ENCODE measurements at regions not wholly inside any gene's neighbourhood (a gene's known extent, or its start where the extent isn't known, plus 50 kb on each side); places are given as distances from the start of the nearest gene placed in this dataset.

DNA sequence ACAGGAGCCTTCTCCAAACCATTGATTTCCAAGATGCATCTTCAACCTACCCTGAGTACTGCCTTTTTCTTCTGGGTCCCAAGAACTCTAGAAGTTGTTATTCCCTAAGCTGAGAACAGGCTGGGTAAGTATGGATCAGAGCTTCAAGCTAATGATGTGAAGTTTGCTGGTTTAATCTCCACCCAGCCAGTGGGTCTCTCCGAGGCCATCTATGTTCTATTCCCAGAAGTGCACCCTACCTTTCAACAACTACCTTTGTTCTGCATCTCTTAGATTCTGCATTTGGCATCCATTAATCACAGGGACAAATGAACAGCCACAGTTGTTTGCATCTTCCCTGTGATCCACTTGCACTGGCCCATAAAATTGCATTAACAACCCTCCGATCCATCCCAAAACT lies 246.2 kb downstream of the HIVEP2 start:
- no peak for TF ChIP-seq POLR2A (IDR thresholded peaks at IDR 0.05)
- TF ChIP-seq, protein P1, sequence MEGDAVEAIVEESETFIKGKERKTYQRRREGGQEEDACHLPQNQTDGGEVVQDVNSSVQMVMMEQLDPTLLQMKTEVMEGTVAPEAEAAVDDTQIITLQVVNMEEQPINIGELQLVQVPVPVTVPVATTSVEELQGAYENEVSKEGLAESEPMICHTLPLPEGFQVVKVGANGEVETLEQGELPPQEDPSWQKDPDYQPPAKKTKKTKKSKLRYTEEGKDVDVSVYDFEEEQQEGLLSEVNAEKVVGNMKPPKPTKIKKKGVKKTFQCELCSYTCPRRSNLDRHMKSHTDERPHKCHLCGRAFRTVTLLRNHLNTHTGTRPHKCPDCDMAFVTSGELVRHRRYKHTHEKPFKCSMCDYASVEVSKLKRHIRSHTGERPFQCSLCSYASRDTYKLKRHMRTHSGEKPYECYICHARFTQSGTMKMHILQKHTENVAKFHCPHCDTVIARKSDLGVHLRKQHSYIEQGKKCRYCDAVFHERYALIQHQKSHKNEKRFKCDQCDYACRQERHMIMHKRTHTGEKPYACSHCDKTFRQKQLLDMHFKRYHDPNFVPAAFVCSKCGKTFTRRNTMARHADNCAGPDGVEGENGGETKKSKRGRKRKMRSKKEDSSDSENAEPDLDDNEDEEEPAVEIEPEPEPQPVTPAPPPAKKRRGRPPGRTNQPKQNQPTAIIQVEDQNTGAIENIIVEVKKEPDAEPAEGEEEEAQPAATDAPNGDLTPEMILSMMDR (IDR thresholded peaks at IDR 0.05): no peak
- intact Hi-C loops (cut with DNase I): loop anchor here (10.0 kb wide), 2 partner anchors 326 to 726 kb away; no protein-coding TSS in a partner anchor
- no peak for DNase-seq
- H3K9me3 ChIP-seq: no peaks in the 10 kb centered on the region
- H3K4me1 ChIP-seq: peaks cover 0 to 39% (median 8%) of the 10 kb centered on the region in 3 donors
- H3K36me3 ChIP-seq: no peaks in the 10 kb centered on the region
- no peak overlapping the region for H3K4me3 ChIP-seq
- H3K27ac ChIP-seq: no peak overlapping the region
- 80 to 96% methylated on average over 2 of the region's 2 CpGs for WGBS, 2 donors
- no peaks in the 10 kb centered on the region for H3K27me3 ChIP-seq

DNA sequence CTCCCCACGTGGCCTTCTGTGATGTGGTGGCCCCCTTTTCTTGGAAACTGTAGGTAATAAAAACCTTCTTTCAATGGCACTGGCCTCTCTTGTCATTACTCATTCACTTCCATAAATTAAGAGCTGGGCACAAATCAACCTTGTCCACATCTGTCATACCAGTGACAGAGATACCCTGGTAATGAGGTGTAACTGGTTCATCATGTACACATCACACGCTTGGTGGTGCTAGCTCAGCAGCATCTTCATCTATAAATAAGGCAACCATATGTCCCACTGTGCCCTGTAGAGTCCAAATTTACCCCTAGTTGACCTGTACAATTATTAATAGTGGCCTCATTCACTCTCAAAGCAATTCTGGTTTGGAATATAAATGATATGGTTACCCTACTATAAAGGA lies 245.6 kb downstream of the HIVEP2 start:
- intact Hi-C loops (cut with DNase I): loop anchor here (10.0 kb wide), 2 partner anchors 325 to 725 kb away; no protein-coding TSS in a partner anchor
- no peak overlapping the region for H3K27ac ChIP-seq
- TF ChIP-seq, protein P1 (IDR thresholded peaks at IDR 0.05): no peak
- TF ChIP-seq POLR2A (IDR thresholded peaks at IDR 0.05): no peak
- no peak for DNase-seq
- no peak overlapping the region for H3K4me3 ChIP-seq
- H3K4me1 ChIP-seq: peaks cover 0 to 39% (median 8%) of the 10 kb centered on the region in 3 donors
- WGBS, 2 donors: 79 to 93% methylated on average over 2 of the region's 2 CpGs
- no peaks in the 10 kb centered on the region for H3K36me3 ChIP-seq
- no peaks in the 10 kb centered on the region for H3K27me3 ChIP-seq
- no peaks in the 10 kb centered on the region for H3K9me3 ChIP-seq

DNA sequence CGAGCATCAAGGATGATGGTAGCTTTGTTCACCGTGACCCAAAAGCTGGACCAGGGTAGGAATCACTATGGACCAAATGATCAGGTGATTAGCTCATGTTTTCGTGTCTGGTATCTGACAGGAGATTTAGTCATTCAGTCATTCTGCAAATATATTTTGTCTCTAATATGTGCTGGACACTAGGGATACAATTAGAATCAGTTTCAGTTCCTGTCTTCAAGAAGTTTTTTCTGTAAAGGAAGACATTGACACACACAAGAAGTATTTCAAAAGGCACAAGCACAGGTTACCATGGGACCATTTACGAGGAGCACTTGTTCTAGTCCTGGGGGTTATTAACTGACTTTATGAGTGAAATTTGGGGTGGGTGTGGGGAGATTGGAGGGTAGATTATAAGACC lies 244.9 kb downstream of the HIVEP2 start:
- Histone ChIP-seq H3K4me3 (no peak overlapping the region), H3K27ac (no peak overlapping the region), H3K36me3 (no peaks in the 10 kb centered on the region), H3K9me3 (no peaks in the 10 kb centered on the region), H3K4me1 (peaks cover 0 to 39% (median 8%) of the 10 kb centered on the region in 3 donors), H3K27me3 (no peaks in the 10 kb centered on the region)
- intact Hi-C loops (cut with DNase I): no loop called here
- no peak for DNase-seq
- 75 to 81% methylated on average over 4 of the region's 4 CpGs for WGBS, 2 donors
- TF ChIP-seq, protein P1 (IDR thresholded peaks at IDR 0.05): no peak
- TF ChIP-seq POLR2A (IDR thresholded peaks at IDR 0.05): no peak

DNA sequence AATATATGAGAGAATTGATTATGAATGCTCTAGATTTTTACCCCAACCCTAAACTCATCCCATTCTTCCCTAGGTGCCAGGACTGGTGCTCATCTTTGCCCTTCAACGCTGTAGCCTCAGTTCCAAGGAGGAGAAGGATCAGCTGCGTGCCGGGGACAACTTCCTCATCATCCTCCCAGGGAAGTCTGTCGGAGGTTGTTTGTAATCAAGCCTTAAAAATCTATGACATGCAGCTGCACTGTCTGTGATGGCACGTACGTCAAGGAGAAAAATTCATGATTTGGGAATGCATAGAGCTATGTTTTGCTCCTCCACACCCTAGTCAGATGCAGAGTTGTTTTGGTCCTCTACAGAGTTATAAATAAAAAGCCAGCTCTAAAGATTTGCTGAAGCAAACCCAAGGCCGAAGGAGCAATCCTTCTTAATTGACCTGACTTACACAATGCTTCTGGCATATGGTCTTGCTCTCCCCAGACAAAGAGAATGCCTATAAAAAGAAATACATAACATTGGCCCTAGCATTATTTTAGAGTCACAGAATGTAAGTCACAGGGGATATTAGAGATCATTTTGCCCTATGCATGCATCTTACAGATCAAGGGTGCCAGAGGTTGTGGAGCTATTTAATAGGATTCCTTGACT lies 244.2 kb downstream of the HIVEP2 start:
- Histone ChIP-seq H3K4me1 (peaks cover 0 to 35% (median 8%) of the 10 kb centered on the region in 3 donors), H3K36me3 (no peaks in the 10 kb centered on the region), H3K9me3 (no peaks in the 10 kb centered on the region), H3K27me3 (no peaks in the 10 kb centered on the region), H3K27ac (no peak overlapping the region), H3K4me3 (no peak overlapping the region)
- no peak for DNase-seq
- TF ChIP-seq, protein P1 (IDR thresholded peaks at IDR 0.05): no peak
- no peak for TF ChIP-seq POLR2A (IDR thresholded peaks at IDR 0.05)
- intact Hi-C loops (cut with DNase I): no loop called here
- WGBS, 2 donors: 66 to 79% methylated on average over 6 to 7 of the region's 7 CpGs

All from esophagus squamous epithelium (tissue), 5 donors.